Body of pancreas (tissue), 4 donors: ENCODE measurements at regions not wholly inside any gene's neighbourhood (a gene's known extent, or its start where the extent isn't known, plus 50 kb on each side); places are given as distances from the start of the nearest gene placed in this dataset.

ENCODE experiments used
- ATAC-seq: fragments of 150-250 bp; one replicate; pipeline ENCODE4 v1.9.1; 2016
- DNase-seq, 4 donors: peaks; one replicate each; pipeline ENCODE4 v3.0.0-alpha.2; 2019
- H3K27ac ChIP-seq, 4 donors: fragments of 200-600 bp; sonication (generic); 1 replicate in 3 of 4; 2 replicates in 1 of 4; pipeline versions ENCODE4 v1.5.1 to v1.6.1; 2016 to 2019; ENCODE audit warnings: mild to moderate bottlenecking in 1 of 4, mixed read lengths in 1 of 4, moderate library complexity in 1 of 4
- H3K27me3 ChIP-seq, 2 donors: fragments of 200-600 bp; sonication (generic); one replicate each; pipeline ENCODE4 v1.6.0; 2016; ENCODE audit warnings: mild to moderate bottlenecking in 1 of 2
- H3K36me3 ChIP-seq, 2 donors: fragments of 200-600 bp; sonication (generic); replicated peaks in 1 of 2; 2 replicates each; pipeline ENCODE4 v1.5.1; 2016; ENCODE audit warnings: low read depth in 2 of 2; ENCODE audit not compliant: insufficient read depth in 1 of 2
- H3K4me1 ChIP-seq: fragments of 200-600 bp; sonication (generic); one replicate; pipeline ENCODE4 v1.6.0; 2016
- H3K4me3 ChIP-seq, 2 donors: fragments of 200-600 bp; sonication (generic); 1 replicate in 1 of 2; 2 replicates in 1 of 2; pipeline ENCODE4 v1.5.1; 2016 to 2019
- H3K9me3 ChIP-seq, 3 donors: fragments of 200-600 bp; sonication (generic); 1 replicate in 2 of 3; 2 replicates in 1 of 3; pipeline ENCODE4 v1.5.1; 2016
- CTCF ChIP-seq, 7 experiments: fragments of 450-650 bp in 4 of 7; fragments of 200-600 bp in 3 of 7; sonication (generic) in 3 of 7; IDR thresholded peaks; one replicate each; pipeline ENCODE4 v1.5.1; 2016 to 2019; ENCODE audit warnings: antibody characterized with exemption in 7 of 7
- POLR2A ChIP-seq, 3 donors: fragments of 450-650 bp; IDR thresholded peaks; one replicate each; pipeline ENCODE4 v1.6.1; 2016; ENCODE audit warnings: antibody characterized with exemption in 3 of 3, mild to moderate bottlenecking in 2 of 3
- whole genome bisulfite sequencing, 2 donors: methylation state at CpG; one replicate each; pipeline ENCODE4 v1.1.5; 2017; 5-methylcytosine and 5-hydroxymethylcytosine counted together
- intact Hi-C: fragments of 100-400 bp; cut with DNase I; formaldehyde crosslinking; loops from one replicate; pipeline ENCODE4 v1.15.1; 2023

GRCh38 chr3:35045118-35045517 lies 594.2 kb upstream of the ARPP21 start:
- Histone ChIP-seq H3K4me1 (peaks cover 9% of the 10 kb centered on the region), H3K27ac (no peak overlapping the region), H3K27me3 (no peaks in the 10 kb centered on the region), H3K36me3 (no peaks in the 10 kb centered on the region), H3K4me3 (no peak overlapping the region), H3K9me3 (no peaks in the 10 kb centered on the region)
- WGBS, 2 donors = 87 to 90% methylated on average over 2 of the region's 2 CpGs
- no peak for TF ChIP-seq POLR2A (IDR thresholded peaks at IDR 0.05)
- TF ChIP-seq CTCF (IDR thresholded peaks at IDR 0.05) = no peak
- no peak for ATAC-seq
- intact Hi-C loops = no loop called here
- no peak for DNase-seq

- no peaks in the 10 kb centered on the region for H3K36me3 ChIP-seq
- TF ChIP-seq CTCF (IDR thresholded peaks at IDR 0.05) (no peak), POLR2A (IDR thresholded peaks at IDR 0.05) (no peak)
- H3K27ac ChIP-seq = no peak overlapping the region
- ATAC-seq (no peak), DNase-seq (no peak)
- H3K9me3 ChIP-seq = no peaks in the 10 kb centered on the region
- H3K27me3 ChIP-seq = no peaks in the 10 kb centered on the region
- H3K4me3 ChIP-seq = no peak overlapping the region
- intact Hi-C loops = no loop called here
- WGBS, 2 donors = 52 to 59% methylated on average over 5 of the region's 5 CpGs
- no peaks in the 10 kb centered on the region for H3K4me1 ChIP-seq
Measured at GRCh38 chr3:35064761-35065160, 574.6 kb upstream of the ARPP21 start.

GRCh38 chr3:35065891-35066290 lies 573.4 kb upstream of the ARPP21 start:
- H3K4me3 ChIP-seq = no peak overlapping the region
- ATAC-seq (no peak), DNase-seq (no peak)
- no peaks in the 10 kb centered on the region for H3K9me3 ChIP-seq
- TF ChIP-seq CTCF (IDR thresholded peaks at IDR 0.05) (no peak), POLR2A (IDR thresholded peaks at IDR 0.05) (no peak)
- no peaks in the 10 kb centered on the region for H3K36me3 ChIP-seq
- intact Hi-C loops = no loop called here
- no peaks in the 10 kb centered on the region for H3K4me1 ChIP-seq
- 26 to 32% methylated on average over 1 of the region's 1 CpG for WGBS, 2 donors
- H3K27ac ChIP-seq = no peak overlapping the region
- no peaks in the 10 kb centered on the region for H3K27me3 ChIP-seq

- DNase-seq (no peak), ATAC-seq (no peak)
- Histone ChIP-seq H3K4me3 (no peak overlapping the region), H3K9me3 (no peaks in the 10 kb centered on the region), H3K36me3 (no peaks in the 10 kb centered on the region), H3K27me3 (no peaks in the 10 kb centered on the region), H3K27ac (no peak overlapping the region), H3K4me1 (no peaks in the 10 kb centered on the region)
- no peak for TF ChIP-seq POLR2A (IDR thresholded peaks at IDR 0.05)
- no peak for TF ChIP-seq CTCF (IDR thresholded peaks at IDR 0.05)
- WGBS, 2 donors = 85 to 89% methylated on average over 7 of the region's 7 CpGs
- intact Hi-C loops = no loop called here
Measured at GRCh38 chr3:35067750-35068149, 571.6 kb upstream of the ARPP21 start.

- TF ChIP-seq CTCF (IDR thresholded peaks at IDR 0.05) = no peak
- no peak for TF ChIP-seq POLR2A (IDR thresholded peaks at IDR 0.05)
- intact Hi-C loops = no loop called here
Measured at GRCh38 chr3:35070088-35070487, 569.2 kb upstream of the ARPP21 start.

More at GRCh38 chr3:35070088-35070487, 569.2 kb upstream of the ARPP21 start:
- WGBS, 2 donors = 87 to 88% methylated on average over 2 of the region's 2 CpGs
- DNase-seq (no peak), ATAC-seq (no peak)
- no peaks in the 10 kb centered on the region for H3K9me3 ChIP-seq
- H3K27ac ChIP-seq = no peak overlapping the region
- H3K4me1 ChIP-seq = no peaks in the 10 kb centered on the region
- no peaks in the 10 kb centered on the region for H3K27me3 ChIP-seq
- H3K36me3 ChIP-seq = no peaks in the 10 kb centered on the region
- H3K4me3 ChIP-seq = no peak overlapping the region
